Endodermal cell (in vitro differentiated cells): ENCODE measurements at regions not wholly inside any gene's neighbourhood (a gene's known extent, or its start where the extent isn't known, plus 50 kb on each side); places are given as distances from the start of the nearest gene placed in this dataset.

Source experiments
- DNase-seq: peaks from one replicate; pipeline ENCODE4 v3.0.0-alpha.2; 2017
- H3K27ac ChIP-seq: 2 replicates; pipeline ENCODE4 v1.5.1; 2013; ENCODE audit warnings: mild to moderate bottlenecking, low read depth, low read length, moderate library complexity
- H3K27me3 ChIP-seq: 2 replicates; pipeline ENCODE4 v1.6.1; 2013; ENCODE audit warnings: mild to moderate bottlenecking, low read length, moderate library complexity; ENCODE audit not compliant: insufficient read depth, control insufficient read depth, poor library complexity, severe bottlenecking
- H3K36me3 ChIP-seq: 2 replicates; pipeline ENCODE4 v1.7.0; 2013; ENCODE audit warnings: mild to moderate bottlenecking, low read length, moderate library complexity; ENCODE audit not compliant: control insufficient read depth, insufficient read depth
- H3K4me1 ChIP-seq: one replicate; pipeline ENCODE4 v1.7.0; 2013; ENCODE audit warnings: low read length; ENCODE audit not compliant: control insufficient read depth, insufficient read depth
- H3K4me3 ChIP-seq: 2 replicates; pipeline ENCODE4 v1.5.1; 2013; ENCODE audit warnings: mild to moderate bottlenecking, low read length, moderate library complexity
- H3K9ac ChIP-seq: 2 replicates; pipeline ENCODE4 v1.6.1; 2013; ENCODE audit warnings: mild to moderate bottlenecking, low read length, moderate library complexity; ENCODE audit not compliant: poor library complexity, severe bottlenecking; ENCODE audit errors: extremely low read depth
- H3K9me3 ChIP-seq: 2 replicates; pipeline ENCODE4 v1.6.1; 2013; ENCODE audit warnings: mild to moderate bottlenecking, low read length, moderate library complexity; ENCODE audit not compliant: control insufficient read depth
- H3K27ac Mint-ChIP-seq: 2 replicates; pipeline ENCODE4 v1.8.0; 2020; ENCODE audit warnings: mixed read lengths
- H3K27me3 Mint-ChIP-seq: 2 replicates; pipeline ENCODE4 v1.8.0; 2021; ENCODE audit warnings: mild to moderate bottlenecking, mixed read lengths; ENCODE audit not compliant: insufficient read depth
- H3K36me3 Mint-ChIP-seq: 2 replicates; pipeline ENCODE4 v1.8.0; 2020; ENCODE audit warnings: low read depth, mixed read lengths
- H3K4me1 Mint-ChIP-seq: 2 replicates; pipeline ENCODE4 v1.8.0; 2020; ENCODE audit warnings: mixed read lengths
- H3K4me3 Mint-ChIP-seq: 2 replicates; pipeline ENCODE4 v1.8.0; 2020; ENCODE audit warnings: mild to moderate bottlenecking, moderate library complexity, mixed read lengths
- H3K9me3 Mint-ChIP-seq: 2 replicates; pipeline ENCODE4 v1.8.0; 2020; ENCODE audit warnings: mild to moderate bottlenecking, mixed read lengths
- CTCF ChIP-seq: fragments of 200-600 bp; sonication (generic); conservative IDR thresholded peaks from 2 replicates; pipeline ENCODE4 v1.5.0; 2021; ENCODE audit warnings: antibody characterized with exemption, mild to moderate bottlenecking
- WGBS, 2 experiments: methylation state at CpG; one replicate each; pipeline versions ENCODE4 v1.1.5 to v1.1.7; 2013; ENCODE audit warnings: missing lambda C conversion rate in 2 of 2, mixed read lengths in 1 of 2; ENCODE audit not compliant: insufficient coverage in 1 of 2, insufficient read length in 1 of 2; 5-methylcytosine and 5-hydroxymethylcytosine counted together

DNA sequence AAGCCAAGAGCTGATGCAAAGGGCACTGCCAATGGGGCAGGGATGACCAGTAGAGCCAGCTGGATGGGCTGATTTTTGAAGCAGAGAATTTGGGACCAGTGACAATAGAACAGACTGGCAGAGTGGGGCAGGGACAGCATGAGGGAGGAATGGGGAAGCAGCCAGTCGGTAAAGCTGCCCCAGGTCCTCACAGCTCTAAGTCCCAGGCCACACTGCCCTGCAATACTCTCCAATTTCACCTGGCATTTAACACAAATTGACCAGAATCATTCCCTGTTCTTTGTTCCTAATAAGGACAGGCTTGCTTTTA is 186.9 kb downstream of the CTTN start:
- no peak for DNase-seq
- Mint-ChIP-seq H3K9me3 (no peaks in the 10 kb centered on the region), H3K4me1 (no peaks in the 10 kb centered on the region), H3K36me3 (peaks cover 3% of the 10 kb centered on the region), H3K27ac (no peak overlapping the region), H3K27me3 (no peaks in the 10 kb centered on the region), H3K4me3 (no peak overlapping the region)
- no peaks in the 10 kb centered on the region for H3K36me3 ChIP-seq
- no peaks in the 10 kb centered on the region for H3K9me3 ChIP-seq
- TF ChIP-seq CTCF: no peak
- WGBS, 2 experiments: 84 to 100% methylated on average over 1 of the region's 1 CpG
- no peak overlapping the region for H3K4me3 ChIP-seq
- H3K27me3 ChIP-seq: no peaks in the 10 kb centered on the region
- H3K27ac ChIP-seq: no peak overlapping the region
- no peaks in the 10 kb centered on the region for H3K4me1 ChIP-seq
- no peak overlapping the region for H3K9ac ChIP-seq

- Histone ChIP-seq H3K4me3 (no peak overlapping the region), H3K4me1 (no peaks in the 10 kb centered on the region), H3K27me3 (no peaks in the 10 kb centered on the region), H3K9me3 (no peaks in the 10 kb centered on the region), H3K27ac (no peak overlapping the region), H3K36me3 (no peaks in the 10 kb centered on the region), H3K9ac (no peak overlapping the region)
- Mint-ChIP-seq H3K4me3 (no peak overlapping the region), H3K4me1 (no peaks in the 10 kb centered on the region), H3K27ac (no peak overlapping the region), H3K36me3 (peaks cover 3% of the 10 kb centered on the region), H3K27me3 (no peaks in the 10 kb centered on the region), H3K9me3 (no peaks in the 10 kb centered on the region)
- no peak for TF ChIP-seq CTCF
- WGBS, 2 experiments: 91 to 95% methylated on average over 13 to 26 of the region's 26 CpGs
- DNase-seq: peak; percentile 26
Measured at GRCh38 chr11:70586261-70587074, 188.1 kb downstream of the CTTN start.

DNA sequence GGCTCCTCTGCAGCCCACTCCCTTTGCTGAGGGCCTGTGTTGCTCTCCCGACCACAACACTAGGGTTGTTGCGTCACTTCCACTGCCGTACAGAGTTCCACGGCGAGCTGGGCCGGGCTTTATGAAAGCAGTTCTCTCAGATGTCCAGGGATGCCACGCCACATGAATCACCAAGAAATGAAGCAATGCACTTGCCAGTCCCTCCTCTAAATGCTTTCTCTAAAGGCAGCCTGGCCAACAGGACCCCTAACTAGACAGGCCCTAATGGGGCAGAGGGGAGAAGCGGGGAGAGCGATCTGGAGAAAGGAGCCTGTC is 188.7 kb downstream of the CTTN start:
- Histone ChIP-seq H3K4me1 (no peaks in the 10 kb centered on the region), H3K36me3 (no peaks in the 10 kb centered on the region), H3K9me3 (no peaks in the 10 kb centered on the region), H3K9ac (no peak overlapping the region), H3K4me3 (no peak overlapping the region), H3K27ac (no peak overlapping the region), H3K27me3 (no peaks in the 10 kb centered on the region)
- Mint-ChIP-seq H3K36me3 (peaks cover 3% of the 10 kb centered on the region), H3K4me3 (no peak overlapping the region), H3K27ac (no peak overlapping the region), H3K27me3 (no peaks in the 10 kb centered on the region), H3K9me3 (no peaks in the 10 kb centered on the region), H3K4me1 (no peaks in the 10 kb centered on the region)
- TF ChIP-seq CTCF: no peak
- WGBS, 2 experiments: 94 to 100% methylated on average over 8 to 9 of the region's 9 CpGs
- no peak for DNase-seq
